Upper lobe of left lung (tissue), 4 donors: ENCODE measurements at regions not wholly inside any gene's neighbourhood (a gene's known extent, or its start where the extent isn't known, plus 50 kb on each side); places are given as distances from the start of the nearest gene placed in this dataset.
"Not testable (repeated sequence)": the region's sequence is repeated elsewhere in the genome, so short reads cannot be mapped to it uniquely, and the experiment has no call there.

Experiments used
- CTCF ChIP-seq, 6 experiments: fragments of 450-650 bp in 4 of 6; fragments of 200-600 bp in 2 of 6; sonication (generic) in 2 of 6; IDR thresholded peaks; one replicate each; pipeline ENCODE4 v1.5.1; 2016 to 2019; ENCODE audit warnings: antibody characterized with exemption in 6 of 6
- EP300 ChIP-seq, 4 donors: sonication (generic); formaldehyde crosslinking; IDR thresholded peaks; one replicate each; pipeline ENCODE4 v1.5.1; 2017; ENCODE audit warnings: antibody characterized with exemption in 4 of 4, control low read depth in 2 of 4
- POLR2A ChIP-seq, 4 donors: fragments of 450-650 bp; IDR thresholded peaks; one replicate each; pipeline ENCODE4 v1.5.1; 2016 to 2017; ENCODE audit warnings: antibody characterized with exemption in 4 of 4, mild to moderate bottlenecking in 2 of 4
- POLR2AphosphoS5 ChIP-seq, 2 donors: sonication (generic); formaldehyde crosslinking; IDR thresholded peaks; one replicate each; pipeline ENCODE4 v1.5.1; 2017; ENCODE audit warnings: antibody characterized with exemption in 2 of 2

- TF ChIP-seq POLR2A, CTCF, POLR2AphosphoS5, EP300 (IDR thresholded peaks at IDR 0.05): not testable (repeated sequence)
Measured at GRCh38 chr7:65124600-65124999, 118.1 kb upstream of the ERV3-1 start.
